PFSK-1 (cell line): ENCODE measurements at regions not wholly inside any gene's neighbourhood (a gene's known extent, or its start where the extent isn't known, plus 50 kb on each side); places are given as distances from the start of the nearest gene placed in this dataset.

Experiments used
- FOXP2 ChIP-seq: optimal IDR thresholded peaks from 2 replicates; pipeline ENCODE3; 2011; ENCODE audit warnings: borderline replicate concordance, control low read depth, inconsistent platforms; ENCODE audit not compliant: insufficient read depth; ENCODE audit errors: extremely low read length, extremely low read depth
- POLR2AphosphoS5 ChIP-seq: IDR thresholded peaks from 2 replicates; pipeline ENCODE4 v1.6.1; 2012; ENCODE audit warnings: low read depth, mild to moderate bottlenecking, control low read depth, low read length, moderate library complexity
- REST ChIP-seq, 2 experiments: IDR thresholded peaks; 2 replicates each; pipeline versions ENCODE4 v1.6.1 to v1.8.0; 2011 to 2012; ENCODE audit warnings: low read depth in 2 of 2, low read length in 2 of 2, control low read depth in 1 of 2, inconsistent platforms in 1 of 2, mild to moderate bottlenecking in 1 of 2, moderate library complexity in 1 of 2; ENCODE audit not compliant: insufficient read depth in 1 of 2
- SIN3A ChIP-seq: IDR thresholded peaks from 2 replicates; pipeline ENCODE4 v1.6.1; 2012; ENCODE audit warnings: mild to moderate bottlenecking, low read length, moderate library complexity, borderline replicate concordance; ENCODE audit not compliant: insufficient read depth
- TAF1 ChIP-seq: IDR thresholded peaks from 2 replicates; pipeline ENCODE4 v1.6.1; 2012; ENCODE audit warnings: low read length, control low read depth, borderline replicate concordance; ENCODE audit not compliant: insufficient read depth

- TF ChIP-seq FOXP2, result no peak
- no peak for TF ChIP-seq SIN3A
- TF ChIP-seq TAF1, result no peak
- TF ChIP-seq REST (IDR thresholded peaks at IDR 0.05; ENCODE audit: insufficient read depth in 1 of 2, low read depth in 2 of 2, low read length in 2 of 2), result no peak
These were observed 252.7 kb downstream of the TJP1 start for GRCh38 chr15:29569533-29570092.

GRCh38 chr15:29568840-29569532 is 253.3 kb downstream of the TJP1 start:
- TF ChIP-seq TAF1, result no peak
- TF ChIP-seq REST (IDR thresholded peaks at IDR 0.05; ENCODE audit: insufficient read depth in 1 of 2, low read depth in 2 of 2, low read length in 2 of 2), result no peak
- TF ChIP-seq FOXP2, result no peak
- TF ChIP-seq POLR2AphosphoS5, result no peak
- TF ChIP-seq SIN3A, result no peak

- no peak for TF ChIP-seq REST (IDR thresholded peaks at IDR 0.05; ENCODE audit: insufficient read depth in 1 of 2, low read depth in 2 of 2, low read length in 2 of 2)
- TF ChIP-seq TAF1, result no peak
- TF ChIP-seq POLR2AphosphoS5, result no peak
- TF ChIP-seq FOXP2, result no peak
- no peak for TF ChIP-seq SIN3A
These were observed 254.9 kb downstream of the TJP1 start for GRCh38 chr15:29567336-29567735.

GRCh38 chr15:29566914-29567313 is 255.4 kb downstream of the TJP1 start:
- TF ChIP-seq REST (IDR thresholded peaks at IDR 0.05; ENCODE audit: insufficient read depth in 1 of 2, low read depth in 2 of 2, low read length in 2 of 2) (no peak), POLR2AphosphoS5 (no peak), TAF1 (no peak), SIN3A (no peak), FOXP2 (no peak)

- TF ChIP-seq FOXP2 (no peak), TAF1 (no peak), REST (IDR thresholded peaks at IDR 0.05; ENCODE audit: insufficient read depth in 1 of 2, low read depth in 2 of 2, low read length in 2 of 2) (no peak), POLR2AphosphoS5 (no peak), SIN3A (no peak)
These were observed 259.2 kb downstream of the TJP1 start for GRCh38 chr15:29563112-29563511.
